Left renal pelvis (tissue), 4 donors: ENCODE measurements at regions not wholly inside any gene's neighbourhood (a gene's known extent, or its start where the extent isn't known, plus 50 kb on each side); places are given as distances from the start of the nearest gene placed in this dataset.
"Not testable (repeated sequence)": the region's sequence is repeated elsewhere in the genome, so short reads cannot be mapped to it uniquely, and the experiment has no call there.

Experiments used
- DNase-seq, 4 donors: peaks; one replicate each; pipeline ENCODE4 v3.0.0-alpha.2; 2013; ENCODE audit warnings: low read depth in 4 of 4, low spot score in 3 of 4

DNA sequence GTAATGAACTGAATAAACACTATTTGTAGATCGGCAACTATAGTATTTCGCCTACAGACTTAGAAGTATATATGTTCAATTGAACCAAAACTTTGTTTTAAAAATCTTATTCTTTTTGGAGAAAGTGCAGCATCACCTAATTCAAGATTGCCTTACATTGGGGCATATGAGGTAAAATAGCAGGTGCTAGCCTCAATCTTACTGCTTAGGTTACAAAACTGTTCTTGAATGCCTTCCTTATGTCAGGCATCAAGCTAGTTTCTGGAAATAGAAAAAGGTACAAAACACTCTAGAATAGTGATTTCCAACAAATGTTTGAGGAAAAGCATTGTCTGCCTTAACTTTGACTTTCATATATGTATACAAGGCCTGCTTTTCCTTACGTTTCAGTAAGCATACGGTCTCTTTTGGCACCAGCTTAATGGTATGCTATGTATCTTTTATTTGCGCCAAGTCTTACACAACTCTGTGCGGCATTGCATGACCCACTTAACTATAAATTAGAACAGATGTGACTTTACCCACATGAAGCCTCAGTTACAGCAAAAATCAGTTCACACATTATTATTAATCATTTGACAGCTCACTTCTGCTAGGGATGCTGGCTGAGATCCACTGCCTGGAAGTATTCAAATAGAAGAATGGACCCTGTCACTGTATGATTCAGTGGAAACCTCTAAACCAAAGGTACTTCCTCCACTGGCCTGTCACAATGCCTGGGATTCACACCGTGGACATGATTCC lies 174.1 kb downstream of the PRELID2 start:
- DNase-seq: no peak

DNA sequence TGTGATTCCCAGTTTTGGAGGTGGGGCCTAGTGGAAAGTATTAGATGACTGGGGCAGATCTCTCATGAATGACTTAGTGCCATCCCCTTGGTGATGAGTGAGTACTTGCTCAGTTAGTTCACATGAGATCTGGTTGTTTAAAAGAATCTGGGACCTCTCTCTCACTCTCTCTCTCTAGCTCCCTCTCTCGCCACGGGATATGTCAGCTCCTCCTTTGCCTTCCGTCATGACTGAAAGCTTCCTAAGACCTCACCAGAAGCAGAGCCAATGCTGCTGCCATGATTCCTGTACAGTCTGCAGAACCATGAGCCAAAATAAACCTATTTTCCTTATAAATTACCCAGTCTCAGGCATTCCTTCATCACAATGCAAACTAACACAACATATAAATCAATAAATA lies 176.7 kb downstream of the PRELID2 start:
- DNase-seq: no peak

DNA sequence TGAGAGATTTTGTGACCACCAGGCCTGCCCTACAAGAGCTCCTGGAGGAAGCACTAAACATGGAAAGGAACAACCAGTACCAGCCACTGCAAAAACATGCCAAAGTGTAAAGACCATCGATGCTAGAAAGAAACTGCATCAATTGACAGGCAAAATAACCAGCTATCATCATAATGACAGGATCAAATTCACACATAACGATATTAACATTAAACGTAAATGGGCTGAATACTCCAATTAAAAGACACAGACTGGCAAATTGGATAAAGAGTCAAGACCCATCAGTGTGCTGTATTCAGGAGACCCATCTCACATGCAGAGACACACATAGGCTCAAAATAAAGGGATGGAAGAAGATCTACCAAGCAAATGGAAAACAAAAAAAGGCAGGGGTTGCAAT lies 182.4 kb downstream of the PRELID2 start:
- DNase-seq: not testable (repeated sequence)

DNA sequence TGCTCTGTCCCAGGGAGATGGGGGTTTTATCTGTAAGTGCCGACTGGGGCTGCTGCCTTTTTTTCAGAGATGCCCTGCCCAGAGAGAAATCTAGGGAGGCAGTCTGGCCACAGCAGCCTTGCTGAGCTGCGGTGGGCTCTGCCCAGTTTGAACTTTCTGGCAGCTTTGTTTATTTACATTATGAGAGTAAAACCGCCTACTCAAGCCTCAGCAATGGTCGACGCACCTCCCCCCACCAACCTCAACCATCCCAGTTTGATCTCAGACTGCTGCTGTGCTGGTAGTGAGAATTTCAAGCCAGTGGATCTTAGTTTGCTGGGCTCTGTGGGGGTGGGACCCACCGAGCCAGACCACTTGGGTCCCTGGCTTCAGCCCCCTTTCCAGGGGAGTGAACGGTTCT lies 188.0 kb downstream of the PRELID2 start:
- not testable (repeated sequence) for DNase-seq

DNA sequence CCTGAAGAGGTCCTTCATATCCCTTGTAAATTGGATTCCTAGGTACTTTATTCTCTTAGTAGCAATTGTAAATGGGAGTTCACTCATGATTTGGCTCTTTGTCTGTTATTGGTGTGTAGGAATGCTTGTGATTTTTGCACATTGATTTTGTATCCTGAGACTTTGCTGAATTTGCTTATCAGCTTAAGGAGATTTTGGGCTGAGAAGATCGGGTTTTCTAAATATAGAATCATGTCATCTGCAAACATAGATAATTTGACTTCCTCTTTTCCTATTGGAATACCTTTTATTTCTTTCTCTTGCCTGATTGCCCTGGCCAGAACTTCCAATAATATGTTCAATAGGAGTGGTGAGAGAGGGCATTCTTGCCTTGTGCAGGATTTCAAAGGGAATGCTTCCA lies 191.9 kb downstream of the PRELID2 start:
- DNase-seq: not testable (repeated sequence)

DNA sequence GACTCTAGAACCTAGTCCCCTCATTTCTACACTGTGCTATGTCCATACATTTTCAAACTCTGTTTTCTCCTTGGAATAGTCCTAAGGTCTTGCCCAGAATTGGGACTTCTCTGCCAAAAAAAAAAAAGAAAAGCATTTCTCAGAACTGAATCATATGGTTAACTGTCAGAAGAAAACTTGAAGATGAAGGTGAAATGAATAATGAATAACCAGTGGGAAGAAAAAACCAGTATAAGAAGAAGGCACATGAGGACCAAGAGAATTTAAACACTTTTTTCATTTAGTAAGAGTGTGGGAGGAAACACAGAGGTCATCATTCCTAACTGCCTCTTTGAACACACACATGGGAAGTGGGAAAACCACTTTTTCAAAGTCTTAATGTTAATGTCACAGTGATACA lies 197.7 kb downstream of the PRELID2 start:
- DNase-seq: no peak

DNA sequence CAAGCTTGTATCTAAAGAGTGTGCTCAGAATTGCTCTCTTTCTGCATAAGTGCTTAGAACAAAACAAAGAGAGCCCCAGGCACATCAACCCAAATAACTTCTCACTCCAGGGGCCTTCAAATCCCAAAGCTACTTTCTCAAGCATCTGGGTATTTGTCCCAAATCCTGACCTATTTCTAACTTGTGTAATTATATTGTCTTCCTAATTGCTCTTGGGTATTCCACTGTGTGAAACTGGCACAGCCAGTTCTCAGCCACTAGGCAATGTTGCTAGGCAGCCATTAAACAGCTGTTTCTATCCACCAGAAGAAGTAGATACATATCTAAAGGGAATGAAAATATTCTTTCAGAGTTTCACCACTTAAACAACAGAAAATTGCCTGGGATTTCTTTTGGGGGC lies 198.8 kb downstream of the PRELID2 start:
- no peak for DNase-seq

DNA sequence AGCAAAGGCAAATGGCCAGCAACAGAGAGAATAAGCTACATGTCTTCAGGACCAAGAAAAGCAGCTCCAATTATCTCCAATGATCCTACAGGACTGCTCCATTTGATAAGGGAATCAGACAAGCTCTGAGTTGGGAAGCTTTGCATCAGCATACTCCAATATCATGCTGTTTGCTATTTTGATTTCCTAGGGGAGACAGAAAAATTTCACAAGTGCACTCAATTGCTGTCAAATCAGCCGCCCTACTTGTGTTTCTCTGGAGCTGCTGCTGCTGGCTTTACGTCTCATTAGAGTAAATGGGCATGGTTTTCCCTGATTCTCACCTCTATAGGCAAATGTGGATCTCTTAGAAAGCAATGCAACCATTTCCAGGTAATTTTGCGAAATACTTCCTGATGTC lies 201.7 kb downstream of the PRELID2 start:
- DNase-seq: no peak

DNA sequence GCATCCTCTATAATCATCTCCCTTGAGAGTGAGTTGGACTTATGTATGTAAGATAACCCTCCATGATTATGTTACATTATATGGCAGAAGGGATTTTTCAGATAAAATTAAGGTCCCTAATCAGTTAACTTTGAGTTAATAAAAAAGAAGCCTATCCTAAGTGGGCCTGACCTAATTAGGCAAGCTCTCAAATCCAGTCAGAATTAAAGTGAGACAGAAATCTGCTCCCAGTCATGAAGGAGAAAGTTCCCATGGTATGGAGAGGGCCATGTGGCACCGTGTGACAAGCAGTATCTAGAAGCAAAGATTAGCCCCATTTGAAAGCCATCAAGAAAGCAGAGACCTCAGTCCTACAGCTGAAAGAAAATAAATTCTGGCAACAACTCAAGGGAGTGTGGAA lies 202.4 kb downstream of the PRELID2 start:
- DNase-seq: no peak

DNA sequence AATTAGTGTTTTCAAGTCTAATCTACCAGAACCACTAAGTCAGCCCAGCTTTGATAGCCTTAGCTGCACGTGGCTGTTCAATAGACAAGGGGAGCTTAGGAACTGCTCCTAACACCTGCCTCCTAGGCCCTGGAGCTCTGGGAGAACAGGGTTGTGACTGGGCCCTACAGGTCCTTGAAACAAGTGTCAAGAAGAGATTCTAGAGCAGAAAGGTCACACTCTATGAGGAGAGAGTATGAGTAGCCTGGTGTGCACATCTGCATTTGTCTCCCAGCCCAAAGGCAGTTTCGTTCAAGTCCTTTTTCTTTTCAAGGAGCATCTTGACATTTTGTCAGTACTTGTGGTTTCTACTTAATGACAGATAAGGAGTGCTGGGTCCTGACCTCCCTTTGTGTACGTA lies 206.1 kb downstream of the PRELID2 start:
- no peak for DNase-seq

DNA sequence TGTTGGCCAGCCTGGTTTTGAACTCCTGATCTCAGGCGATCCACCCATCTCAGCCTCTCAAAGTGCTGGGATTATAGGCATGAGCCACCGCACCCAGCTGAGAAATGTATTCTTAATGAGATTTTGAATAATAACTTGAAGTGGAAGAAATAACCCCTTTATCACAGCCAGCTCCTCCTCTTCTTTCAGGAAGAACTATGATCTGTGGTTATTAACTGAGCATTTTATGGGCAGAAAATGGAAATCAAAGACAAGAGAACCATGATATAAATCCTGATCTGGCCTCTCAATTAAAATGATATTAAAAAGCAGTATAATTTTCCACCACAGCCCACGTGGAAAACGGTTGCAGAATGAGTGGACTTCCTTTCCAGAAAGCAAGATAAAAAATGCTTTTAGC lies 206.6 kb downstream of the PRELID2 start:
- DNase-seq: no peak

DNA sequence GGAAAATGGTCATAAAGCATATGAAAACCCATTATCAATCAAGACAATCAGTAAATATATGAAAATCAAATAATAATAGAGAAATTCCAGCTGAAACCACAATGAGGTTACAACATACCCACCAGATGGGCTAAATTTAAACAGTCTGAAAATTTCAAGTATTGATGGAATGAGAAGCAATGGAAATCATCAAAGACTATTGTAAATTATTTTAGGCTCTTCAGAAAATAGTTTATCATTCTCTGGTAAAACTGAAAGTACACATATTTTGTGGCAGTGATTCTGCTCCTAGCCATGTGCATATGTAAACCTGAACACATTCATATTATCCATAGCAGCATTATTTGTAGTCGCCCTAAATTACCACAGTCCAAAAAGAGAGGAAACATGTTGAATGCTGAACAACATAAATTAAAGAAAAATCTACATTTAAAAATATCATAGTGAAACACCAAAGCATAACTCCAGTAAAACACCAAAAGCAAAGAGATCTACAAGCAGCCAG lies 215.3 kb downstream of the PRELID2 start:
- DNase-seq: no peak

DNA sequence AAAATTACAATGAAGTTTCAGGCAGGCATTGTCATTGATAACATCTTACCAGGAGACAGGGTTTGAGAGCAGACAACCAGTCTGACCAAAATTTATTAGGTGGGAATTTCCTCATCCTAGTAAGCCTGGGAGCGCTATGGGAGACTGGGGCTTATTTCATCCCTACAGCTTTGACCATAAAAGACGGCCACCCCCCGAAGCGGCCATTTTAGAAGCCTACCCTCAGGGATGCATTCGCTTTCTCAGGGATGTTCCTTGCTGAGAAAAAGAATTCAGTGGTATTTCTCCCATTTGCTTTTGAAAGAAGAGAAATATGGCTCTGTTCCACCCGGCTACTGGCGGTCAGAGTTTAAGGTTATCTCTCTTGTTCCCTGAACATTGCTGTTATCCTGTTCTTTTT lies 218.4 kb downstream of the PRELID2 start:
- not testable (repeated sequence) for DNase-seq

DNA sequence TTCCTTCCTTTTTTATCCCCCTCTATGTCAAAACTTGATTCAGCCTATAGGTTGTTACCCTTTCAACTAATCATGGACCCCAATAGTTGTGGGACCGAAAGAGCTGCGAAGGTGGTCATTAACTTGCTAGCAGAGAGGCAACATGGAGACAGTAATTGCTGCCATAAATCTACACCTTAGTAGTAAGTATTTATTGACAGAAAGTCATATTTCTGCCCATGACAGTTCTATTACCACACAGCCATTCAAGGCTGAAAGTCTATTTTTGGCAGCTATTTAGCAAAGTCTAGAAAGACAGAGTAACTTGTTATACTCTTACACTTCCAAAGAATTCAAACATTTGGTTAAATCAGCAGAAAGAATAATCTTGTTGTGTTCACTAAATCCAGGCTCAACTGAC lies 236.2 kb downstream of the PRELID2 start:
- DNase-seq: no peak

DNA sequence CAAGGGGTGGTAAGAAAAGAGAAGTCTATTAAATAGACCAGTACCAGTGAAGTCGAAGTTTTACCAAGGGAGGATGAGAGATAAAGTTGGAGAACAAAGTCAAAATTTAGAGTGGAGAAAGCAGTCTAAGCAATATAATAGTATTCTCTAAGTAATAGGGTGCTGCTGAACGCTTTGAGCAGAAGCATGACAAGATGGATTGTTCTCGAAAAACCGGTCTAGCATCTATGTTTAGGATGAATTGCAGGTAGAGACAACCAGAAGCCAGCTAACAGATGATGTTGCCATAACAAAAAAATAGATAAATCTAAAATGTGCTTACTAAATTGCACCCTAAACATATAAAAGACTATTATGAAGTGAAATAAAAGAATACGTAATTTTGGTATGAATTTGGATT lies 237.0 kb downstream of the PRELID2 start:
- no peak for DNase-seq

DNA sequence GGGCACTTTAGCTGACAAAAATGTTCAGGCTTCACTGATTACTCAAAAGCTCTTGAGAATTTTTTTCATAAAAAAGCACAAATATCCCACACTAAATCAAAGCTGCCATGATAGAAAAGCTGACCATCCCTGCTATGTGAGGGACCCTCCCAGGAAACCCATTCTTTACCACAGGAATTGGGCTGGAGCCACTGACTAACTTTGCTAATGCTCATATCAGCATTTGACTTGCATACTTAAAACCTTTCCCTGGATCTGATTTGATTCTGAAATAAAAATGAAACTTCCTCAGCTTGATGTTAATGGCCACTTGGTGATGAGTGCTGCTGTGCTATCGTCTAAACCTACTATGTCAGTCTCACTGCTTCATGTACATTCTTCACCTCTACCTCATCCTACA lies 243.6 kb downstream of the PRELID2 start:
- no peak for DNase-seq

DNA sequence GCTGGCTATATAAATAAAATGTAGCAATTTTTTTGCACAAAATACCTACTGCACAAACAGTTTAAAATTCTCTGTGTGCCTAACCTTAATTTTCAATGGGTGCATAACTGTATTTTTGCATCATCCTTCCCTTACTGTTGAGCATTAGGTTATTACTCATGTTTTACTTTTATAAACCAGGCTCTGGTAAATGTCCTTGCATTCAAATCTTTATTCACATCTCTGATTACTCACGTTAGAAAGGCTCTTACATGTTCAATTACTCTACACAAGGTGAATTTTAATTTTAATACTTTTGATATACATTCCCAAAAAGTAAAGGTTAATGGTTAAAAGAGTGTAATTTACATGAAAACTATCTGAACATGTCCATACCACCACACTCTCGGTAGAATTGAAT lies 246.1 kb downstream of the PRELID2 start:
- DNase-seq: no peak

DNA sequence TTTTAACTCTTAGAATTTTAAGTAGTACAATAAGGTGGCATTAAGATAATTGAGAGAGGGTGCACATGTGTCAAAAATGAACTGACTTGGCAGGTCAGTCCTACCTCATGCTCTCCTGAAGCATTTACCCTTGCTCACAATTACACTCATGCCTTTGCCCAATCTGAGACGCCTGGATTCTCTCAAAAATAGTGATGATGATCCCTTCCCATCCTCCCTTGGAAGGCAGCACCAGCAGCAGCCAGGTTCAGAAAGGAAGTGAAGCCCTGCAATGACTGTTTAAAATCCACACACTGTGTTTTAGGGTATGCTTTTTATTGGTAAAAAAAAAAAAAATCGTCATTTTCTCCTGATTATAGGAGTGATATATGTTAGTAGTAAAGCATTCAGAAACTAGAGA lies 246.6 kb downstream of the PRELID2 start:
- DNase-seq: no peak

DNA sequence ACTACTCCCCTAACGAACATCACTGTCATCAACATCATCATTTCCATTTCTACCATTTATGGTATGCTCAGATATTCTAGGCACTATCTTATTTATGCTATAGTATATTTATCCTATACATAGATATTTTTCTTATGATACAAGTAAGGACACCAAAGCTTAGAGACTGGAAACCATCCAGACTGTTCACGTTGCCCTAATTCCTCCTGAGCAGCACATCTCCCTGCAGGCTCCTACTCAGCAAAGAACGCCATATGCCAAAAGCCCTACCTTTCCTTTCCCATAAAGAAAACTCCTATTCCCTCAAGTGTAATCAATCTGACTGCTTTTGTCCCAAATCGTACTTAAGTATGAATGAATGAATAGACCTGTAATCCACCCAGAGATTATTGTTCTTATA lies 247.0 kb downstream of the PRELID2 start:
- no peak for DNase-seq

DNA sequence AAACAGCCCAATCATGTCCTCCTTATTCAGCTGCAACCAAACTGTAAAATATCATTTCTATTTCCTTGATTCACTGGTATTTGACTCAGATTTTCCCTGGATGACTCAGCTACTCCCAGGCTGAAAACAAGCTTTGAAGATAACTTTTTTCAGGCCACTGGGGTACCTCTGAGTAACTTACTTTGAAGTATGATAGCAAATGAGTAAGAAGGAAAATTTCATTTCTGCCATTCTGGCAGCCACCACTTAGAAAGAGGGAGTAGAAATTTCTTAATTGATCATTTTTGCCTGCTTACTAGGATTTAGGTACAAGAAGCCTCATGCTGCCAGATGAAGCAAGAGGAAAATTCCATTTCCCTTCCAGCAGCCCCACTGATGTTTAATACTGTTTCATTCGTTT lies 247.4 kb downstream of the PRELID2 start:
- no peak for DNase-seq

DNA sequence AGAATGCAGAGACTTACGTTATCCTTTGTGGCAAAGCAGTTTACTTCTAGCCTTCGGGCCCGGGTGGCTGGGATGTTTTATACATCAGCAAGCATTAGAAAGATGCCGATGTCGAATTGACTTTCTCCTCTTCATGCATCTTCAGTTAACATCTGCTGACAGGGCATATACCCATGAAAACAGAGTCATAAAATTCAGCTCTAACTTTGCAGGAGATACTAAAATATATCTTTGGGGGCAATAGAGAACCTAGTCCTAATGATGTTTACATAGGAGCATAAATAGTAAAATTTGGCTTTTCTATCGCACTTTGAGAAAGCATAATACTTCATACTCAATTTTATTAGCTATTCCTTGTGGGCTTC lies 247.9 kb downstream of the PRELID2 start:
- no peak for DNase-seq

DNA sequence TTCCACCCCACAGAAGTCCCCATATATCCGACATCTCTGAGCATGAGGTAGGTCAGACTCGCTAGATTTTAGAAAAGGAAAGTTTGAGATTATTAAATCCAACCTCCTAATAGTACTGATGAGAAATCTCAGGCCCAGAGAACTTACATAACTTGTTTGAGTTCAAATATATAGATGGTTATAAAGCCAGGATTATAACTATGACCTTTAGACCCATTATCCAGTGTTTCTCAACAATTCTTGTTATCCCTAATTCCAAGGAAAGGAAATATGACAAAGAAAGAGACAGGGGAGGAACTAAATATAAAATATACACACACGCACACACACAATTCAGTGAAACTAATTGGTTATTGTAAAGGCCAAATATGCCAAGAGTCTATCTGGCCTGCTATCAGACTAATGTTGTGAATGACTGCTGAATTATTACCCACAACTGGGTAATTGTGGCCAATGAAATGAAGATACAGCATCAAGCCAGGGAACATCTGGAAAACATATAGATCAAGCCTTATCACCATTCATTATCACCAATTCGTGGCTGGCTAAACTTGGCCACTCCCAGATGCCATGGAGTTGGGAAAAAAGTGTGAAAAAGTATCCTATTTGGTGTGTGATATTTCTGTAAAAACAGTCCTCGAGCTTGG lies 248.4 kb downstream of the PRELID2 start:
- no peak for DNase-seq
